Pancreas (tissue), 10 donors: ENCODE measurements at regions not wholly inside any gene's neighbourhood (a gene's known extent, or its start where the extent isn't known, plus 50 kb on each side); places are given as distances from the start of the nearest gene placed in this dataset.

ENCODE experiments used
- ATAC-seq, 4 donors: fragments of 200-7000 bp; cut with Tn5 transposase; one replicate each; pipeline versions ENCODE4 v1.8.0 to v1.9.1; 2020; ENCODE audit warnings: mild to moderate bottlenecking in 4 of 4, moderate library complexity in 4 of 4
- DNase-seq, 6 donors: peaks; one replicate each; pipeline ENCODE4 v3.0.0-alpha.2; 2020
- FAIRE-seq: peaks from 2 replicates; lab custom pipeline; 2012; peaks lifted over from hg19 to GRCh38; lab: Jason Lieb, UNC
- H3K27ac ChIP-seq, 4 donors: fragments of 200-600 bp; sonication (generic); 1 replicate in 3 of 4; 2 replicates in 1 of 4; pipeline versions ENCODE4 v1.5.0 to v1.8.0; 2020
- H3K27me3 ChIP-seq, 4 donors: fragments of 200-600 bp; one replicate each; pipeline ENCODE4 v1.8.0; 2021
- H3K36me3 ChIP-seq, 3 donors: fragments of 200-600 bp; sonication (generic) in 1 of 3; one replicate each; pipeline versions ENCODE4 v1.5.0 to v1.8.0; 2020 to 2021
- H3K4me1 ChIP-seq, 3 donors: fragments of 200-600 bp; one replicate each; pipeline ENCODE4 v1.8.0; 2021
- H3K4me3 ChIP-seq, 4 donors: fragments of 200-600 bp; sonication (generic) in 2 of 4; one replicate each; pipeline versions ENCODE4 v1.5.0 to v1.8.0; 2020 to 2021
- H3K9me3 ChIP-seq, 4 donors: fragments of 200-600 bp; one replicate each; pipeline ENCODE4 v1.8.0; 2021
- CTCF ChIP-seq, 4 donors: fragments of 200-600 bp; sonication (generic) in 3 of 4; IDR thresholded peaks; one replicate each; pipeline versions ENCODE4 v1.5.0 to v1.8.0; 2021; ENCODE audit warnings: antibody characterized with exemption in 4 of 4
- WGBS, 2 donors: extraction: QIAGEN DNeasy Blood & Tissue Kit; methylation state at CpG; one replicate each; pipeline ENCODE4 v1.1.7; 2013; 5-methylcytosine and 5-hydroxymethylcytosine counted together
- intact Hi-C, 3 donors: fragments of 100-400 bp; cut with DNase I; formaldehyde crosslinking; loops; one replicate each; pipeline versions ENCODE4 v1.11.1 to v1.14.2; 2022
- donor health status: healthy with polysubstance abuse.
- donor health status: DM: no; HTN: no; CAD: no; lungs with moderate emphysema.
- donor health status: DM: no; HTN: no; CAD: no.
- donor health status: control.
- donor health status: control.
- donor health status: Bipolar disorder and iron deficiency.
- donor health status: DM: yes; HTN: yes; CAD: no.
- donor health status: DM: no; HTN: no; CAD: no.
- donor health status: DM: no; HTN: no; CAD: no.
- donor health status: DM: yes; HTN: yes; CAD: no.

DNA sequence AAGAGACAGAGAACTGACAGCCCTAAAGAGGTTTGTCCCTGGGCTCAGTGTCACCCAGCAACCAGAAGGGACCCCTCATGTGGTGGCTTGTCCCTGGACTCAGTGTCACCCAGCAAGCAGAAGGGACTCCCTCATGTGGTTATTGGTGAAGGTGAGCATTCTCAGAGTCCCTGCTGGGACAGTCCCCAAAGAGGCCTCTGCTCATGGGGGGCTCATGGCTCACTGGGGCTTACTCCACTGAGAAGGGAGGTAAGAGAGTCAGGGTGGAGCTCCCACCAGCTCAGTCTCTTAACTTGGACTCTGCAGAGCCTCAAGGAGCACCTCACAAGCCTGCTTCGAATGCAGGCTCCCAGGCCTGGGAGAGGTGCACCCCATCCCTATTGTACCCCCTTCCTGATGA lies 145.2 kb upstream of the COPS8 start:
- no peaks in the 10 kb centered on the region for H3K4me1 ChIP-seq
- WGBS, 2 donors: 57 to 93% methylated on average over 1 of the region's 1 CpG
- no peak for TF ChIP-seq CTCF (IDR thresholded peaks at IDR 0.05)
- no peaks in the 10 kb centered on the region for H3K36me3 ChIP-seq
- no peaks in the 10 kb centered on the region for H3K9me3 ChIP-seq
- no peak overlapping the region for H3K27ac ChIP-seq
- DNase-seq: no peak
- H3K4me3 ChIP-seq: no peak overlapping the region
- no peaks in the 10 kb centered on the region for H3K27me3 ChIP-seq
- intact Hi-C loops: no loop called here
- ATAC-seq: no peak
- no peak for FAIRE-seq

GRCh38 chr2:236940916-236941520 lies 144.7 kb upstream of the COPS8 start:
- Histone ChIP-seq H3K36me3 (no peaks in the 10 kb centered on the region), H3K9me3 (no peaks in the 10 kb centered on the region), H3K27ac (no peak overlapping the region), H3K27me3 (no peaks in the 10 kb centered on the region), H3K4me1 (no peaks in the 10 kb centered on the region), H3K4me3 (no peak overlapping the region)
- WGBS, 2 donors: 78 to 84% methylated on average over 7 of the region's 7 CpGs
- ATAC-seq (no peak), FAIRE-seq (no peak), DNase-seq (no peak)
- intact Hi-C loops: no loop called here
- TF ChIP-seq CTCF (IDR thresholded peaks at IDR 0.05): no peak

- Histone ChIP-seq H3K9me3 (no peaks in the 10 kb centered on the region), H3K4me3 (no peak overlapping the region), H3K27me3 (no peaks in the 10 kb centered on the region), H3K36me3 (no peaks in the 10 kb centered on the region), H3K4me1 (no peaks in the 10 kb centered on the region), H3K27ac (no peak overlapping the region)
- no peak for TF ChIP-seq CTCF (IDR thresholded peaks at IDR 0.05)
- no peak for DNase-seq
- intact Hi-C loops: no loop called here
- FAIRE-seq: no peak
- no peak for ATAC-seq
- 87 to 91% methylated on average over 4 of the region's 4 CpGs for WGBS, 2 donors
Measured at GRCh38 chr2:236941551-236941950, 144.1 kb upstream of the COPS8 start.

GRCh38 chr2:236942554-236942953 lies 143.1 kb upstream of the COPS8 start:
- Histone ChIP-seq H3K4me1 (no peaks in the 10 kb centered on the region), H3K4me3 (no peak overlapping the region), H3K27ac (no peak overlapping the region), H3K27me3 (no peaks in the 10 kb centered on the region), H3K9me3 (no peaks in the 10 kb centered on the region), H3K36me3 (no peaks in the 10 kb centered on the region)
- no peak for ATAC-seq
- no peak for DNase-seq
- intact Hi-C loops: no loop called here
- 68 to 70% methylated on average over 4 of the region's 4 CpGs for WGBS, 2 donors
- FAIRE-seq: no peak
- TF ChIP-seq CTCF (IDR thresholded peaks at IDR 0.05): no peak

DNA sequence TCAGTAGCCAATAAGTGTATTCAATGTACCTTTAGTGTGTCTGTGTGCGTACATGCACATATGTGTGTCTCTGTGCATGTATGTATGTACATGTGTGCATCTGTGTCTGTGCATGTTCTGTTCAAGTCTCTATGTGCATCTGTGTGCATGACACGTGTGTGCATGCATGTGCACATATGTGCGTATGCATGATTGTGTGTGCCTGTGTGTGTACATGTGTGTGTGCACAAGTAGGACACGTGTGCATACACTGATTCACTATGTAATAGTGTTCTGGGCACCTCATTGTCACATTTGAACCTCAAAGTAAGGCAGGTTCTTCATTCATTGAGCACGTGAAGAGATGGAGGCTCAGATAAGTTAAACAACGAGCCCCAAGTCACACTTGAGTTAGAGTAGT lies 142.6 kb upstream of the COPS8 start:
- no peaks in the 10 kb centered on the region for H3K4me1 ChIP-seq
- no peaks in the 10 kb centered on the region for H3K36me3 ChIP-seq
- no peaks in the 10 kb centered on the region for H3K9me3 ChIP-seq
- H3K27me3 ChIP-seq: no peaks in the 10 kb centered on the region
- no peak overlapping the region for H3K27ac ChIP-seq
- FAIRE-seq (no peak), ATAC-seq (no peak), DNase-seq (no peak)
- no peak for TF ChIP-seq CTCF (IDR thresholded peaks at IDR 0.05)
- H3K4me3 ChIP-seq: no peak overlapping the region
- intact Hi-C loops: no loop called here
- 71 to 74% methylated on average over 6 of the region's 6 CpGs for WGBS, 2 donors
